HL-60 (cell line): ENCODE measurements at regions not wholly inside any gene's neighbourhood (a gene's known extent, or its start where the extent isn't known, plus 50 kb on each side); places are given as distances from the start of the nearest gene placed in this dataset.

Source experiments
- CTCF ChIP-seq: IDR thresholded peaks from one replicate; pipeline ENCODE4 v1.5.1; 2011; ENCODE audit warnings: low read length, control low read depth, inconsistent platforms; ENCODE audit not compliant: insufficient read depth
- POLR2AphosphoS5 ChIP-seq: IDR thresholded peaks from 2 replicates; pipeline ENCODE4 v1.6.1; 2012; ENCODE audit warnings: low read depth
- REST ChIP-seq: IDR thresholded peaks from 2 replicates; pipeline ENCODE4 v1.6.1; 2012; ENCODE audit warnings: low read depth; ENCODE audit not compliant: insufficient replicate concordance
- SPI1 ChIP-seq: IDR thresholded peaks from 2 replicates; pipeline ENCODE4 v1.6.1; 2012; ENCODE audit warnings: low read depth, mild to moderate bottlenecking, borderline replicate concordance

DNA sequence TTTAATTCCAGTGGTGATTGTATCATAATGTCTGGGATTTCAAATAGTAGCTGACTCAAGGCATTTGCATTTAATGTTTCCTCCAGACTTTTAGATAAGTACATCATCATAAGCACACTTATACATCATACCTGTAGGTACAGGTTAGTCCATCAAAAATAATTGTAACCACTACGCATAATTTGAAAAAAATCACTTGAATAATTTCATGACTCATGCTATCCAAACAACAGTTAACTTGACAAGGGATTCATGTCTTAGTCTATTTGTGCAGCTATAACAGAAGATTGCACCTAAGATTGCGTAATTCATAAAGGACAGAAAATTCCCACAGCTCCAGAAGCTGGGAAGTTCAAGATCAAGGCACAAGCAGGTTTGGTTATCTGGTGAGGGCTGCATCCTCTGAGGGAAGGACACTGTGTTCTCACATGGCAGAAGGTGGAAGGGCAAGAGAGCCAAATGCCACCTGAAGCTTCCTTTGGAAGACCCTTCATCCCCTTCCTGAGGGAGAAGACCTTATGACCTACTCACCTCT is 801.7 kb upstream of the BRINP3 start:
- TF ChIP-seq CTCF (no peak), REST (no peak), POLR2AphosphoS5 (no peak), SPI1 (no peak)
